GM23338 (cell line): ENCODE measurements at regions not wholly inside any gene's neighbourhood (a gene's known extent, or its start where the extent isn't known, plus 50 kb on each side); places are given as distances from the start of the nearest gene placed in this dataset.

Source experiments
- ATAC-seq: fragments of 200-7000 bp; cut with Tn5 transposase; 3 replicates; pipeline ENCODE4 v1.9.1; 2020
- DNase-seq: peaks from one replicate; pipeline ENCODE4 v3.0.0-alpha.2; 2015; ENCODE audit warnings: low spot score
- H2AFZ ChIP-seq: fragments of 200-600 bp; sonication (generic); 2 replicates; pipeline ENCODE4 v1.8.0; 2016; ENCODE audit warnings: antibody characterized with exemption, mild to moderate bottlenecking, moderate library complexity
- H3F3A ChIP-seq: fragments of 200-600 bp; sonication (generic); replicated peaks from 2 replicates; pipeline ENCODE4 v1.8.0; 2017; ENCODE audit warnings: antibody characterized with exemption, mixed run types, low read depth
- H3K27ac ChIP-seq: fragments of 200-600 bp; sonication (generic); 2 replicates; pipeline ENCODE4 v1.6.1; 2016; ENCODE audit warnings: low read depth
- H3K27me3 ChIP-seq: fragments of 200-600 bp; sonication (generic); 2 replicates; pipeline ENCODE4 v1.8.0; 2016; ENCODE audit warnings: mild to moderate bottlenecking, mixed run types, moderate library complexity; ENCODE audit not compliant: insufficient read depth
- H3K36me3 ChIP-seq: fragments of 200-600 bp; sonication (generic); 2 replicates; pipeline ENCODE4 v1.8.0; 2016; ENCODE audit warnings: mild to moderate bottlenecking; ENCODE audit not compliant: insufficient read depth
- H3K4me1 ChIP-seq: fragments of 200-600 bp; sonication (generic); 2 replicates; pipeline ENCODE4 v1.8.0; 2016; ENCODE audit warnings: mild to moderate bottlenecking, moderate library complexity; ENCODE audit not compliant: insufficient read depth
- H3K4me2 ChIP-seq: fragments of 200-600 bp; sonication (generic); 2 replicates; pipeline ENCODE4 v1.7.1; 2017; ENCODE audit warnings: mixed run types
- H3K4me3 ChIP-seq: fragments of 200-600 bp; sonication (generic); 2 replicates; pipeline ENCODE4 v1.6.1; 2016; ENCODE audit warnings: mixed run types
- H3K79me2 ChIP-seq: fragments of 200-600 bp; sonication (generic); replicated peaks from 2 replicates; pipeline ENCODE4 v1.8.0; 2017; ENCODE audit warnings: mild to moderate bottlenecking; ENCODE audit not compliant: insufficient read depth
- H3K9me2 ChIP-seq: fragments of 200-600 bp; sonication (generic); 2 replicates; pipeline ENCODE4 v1.8.0; 2017; ENCODE audit not compliant: insufficient read depth
- H4K20me1 ChIP-seq: fragments of 200-600 bp; sonication (generic); replicated peaks from 2 replicates; pipeline ENCODE4 v1.8.0; 2017; ENCODE audit warnings: mild to moderate bottlenecking; ENCODE audit not compliant: insufficient read depth
- H3K27ac Mint-ChIP-seq: 2 replicates; pipeline ENCODE4 v1.8.0; 2020; ENCODE audit warnings: inconsistent platforms, mild to moderate bottlenecking, moderate library complexity, mixed read lengths
- H3K27me3 Mint-ChIP-seq: 3 replicates; pipeline ENCODE4 v1.8.0; 2022; ENCODE audit warnings: low read depth, mild to moderate bottlenecking, moderate library complexity, mixed read lengths, inconsistent platforms; ENCODE audit not compliant: insufficient read depth, poor library complexity
- H3K36me3 Mint-ChIP-seq: 3 replicates; pipeline ENCODE4 v1.8.0; 2021; ENCODE audit warnings: low read depth, mild to moderate bottlenecking, inconsistent platforms, moderate library complexity, mixed read lengths
- H3K4me1 Mint-ChIP-seq: 3 replicates; pipeline ENCODE4 v1.8.0; 2020; ENCODE audit warnings: mild to moderate bottlenecking, inconsistent platforms, mixed read lengths
- H3K4me3 Mint-ChIP-seq: 3 replicates; pipeline ENCODE4 v1.8.0; 2021; ENCODE audit warnings: moderate library complexity, mild to moderate bottlenecking, inconsistent platforms, mixed read lengths
- H3K9me3 Mint-ChIP-seq: 3 replicates; pipeline ENCODE4 v1.8.0; 2020; ENCODE audit warnings: moderate library complexity, mild to moderate bottlenecking, inconsistent platforms, mixed read lengths
- CTCF ChIP-seq, 2 experiments: fragments of 200-600 bp in 1 of 2; sonication (generic) in 1 of 2; conservative IDR thresholded peaks; 2 replicates each; pipeline versions ENCODE4 v1.5.1 to v1.6.1; 2016 to 2017; ENCODE audit warnings: antibody characterized with exemption in 2 of 2, low read depth in 2 of 2, mild to moderate bottlenecking in 2 of 2, moderate library complexity in 1 of 2
- ETS1 ChIP-seq: IDR thresholded peaks from 2 replicates; pipeline ENCODE4 v1.6.1; 2016; ENCODE audit warnings: antibody characterized with exemption
- EZH2 ChIP-seq: fragments of 200-600 bp; sonication (generic); IDR thresholded peaks from one replicate; pipeline ENCODE4 v1.8.0; 2017; ENCODE audit warnings: antibody characterized with exemption, mild to moderate bottlenecking, low read depth; ENCODE audit not compliant: unreplicated experiment
- EZH2phosphoT487 ChIP-seq: fragments of 200-600 bp; sonication (generic); IDR thresholded peaks from one replicate; pipeline ENCODE4 v1.8.1; 2018; ENCODE audit warnings: antibody characterized with exemption; ENCODE audit not compliant: unreplicated experiment
- JUNB ChIP-seq: IDR thresholded peaks from one replicate; pipeline ENCODE4 v1.6.1; 2016; ENCODE audit warnings: antibody characterized with exemption; ENCODE audit not compliant: unreplicated experiment
- NANOG ChIP-seq: IDR thresholded peaks from 2 replicates; pipeline ENCODE4 v1.6.1; 2016; ENCODE audit warnings: antibody characterized with exemption, borderline replicate concordance
- STAT1 ChIP-seq: IDR thresholded peaks from one replicate; pipeline ENCODE4 v1.6.1; 2016; ENCODE audit warnings: antibody characterized with exemption; ENCODE audit not compliant: unreplicated experiment
- ZNF114 ChIP-seq: fragments of 250-450 bp; sonication (Bioruptor Pico); IDR thresholded peaks from 2 replicates; pipeline ENCODE4 v1.5.0; 2020; ENCODE audit warnings: mild to moderate bottlenecking, moderate library complexity
- ZNF462 ChIP-seq: fragments of 250-450 bp; sonication (Bioruptor Pico); IDR thresholded peaks from 2 replicates; pipeline ENCODE4 v1.5.0; 2020; ENCODE audit warnings: mild to moderate bottlenecking, moderate library complexity

- no peak for TF ChIP-seq ZNF462 (CRISPR knock-in tag)
- no peak for TF ChIP-seq ETS1
- no peak for TF ChIP-seq STAT1
- no peak for TF ChIP-seq NANOG
- TF ChIP-seq CTCF (conservative IDR thresholded peaks at IDR 0.05; ENCODE audit: low read depth in 2 of 2): no peak
Observed at GRCh38 chr1:98427664-98428063, 233.9 kb upstream of the SNX7 start (continued).

GRCh38 chr1:98426092-98426491, 235.4 kb upstream of the SNX7 start:
- DNase-seq (no peak), ATAC-seq (no peak)
- Histone ChIP-seq H3K79me2 (no peaks in the 10 kb centered on the region), H3K4me1 (no peaks in the 10 kb centered on the region; the same call in 1 of the 2 replicates), H3F3A (no peaks in the 10 kb centered on the region), H3K4me2 (no peak overlapping the region), H3K4me3 (no peak overlapping the region), H4K20me1 (no peaks in the 10 kb centered on the region), H2AFZ (no peak overlapping the region), H3K27me3 (no peaks in the 10 kb centered on the region), H3K36me3 (no peaks in the 10 kb centered on the region), H3K9me2 (no peaks in the 10 kb centered on the region), H3K27ac (no peak overlapping the region)
- peaks cover 5% of the 10 kb centered on the region; the same call in 2 of the 3 replicates for H3K4me1 Mint-ChIP-seq
- no peaks in the 10 kb centered on the region for H3K9me3 Mint-ChIP-seq
- H3K36me3 Mint-ChIP-seq: no peaks in the 10 kb centered on the region
- H3K4me3 Mint-ChIP-seq: no peak overlapping the region
- H3K27me3 Mint-ChIP-seq: peaks cover 3% of the 10 kb centered on the region
- H3K27ac Mint-ChIP-seq: no peak overlapping the region
- no peak for TF ChIP-seq JUNB
- no peak for TF ChIP-seq EZH2
- no peak for TF ChIP-seq NANOG
- TF ChIP-seq EZH2phosphoT487: no peak
- no peak for TF ChIP-seq ZNF114 (CRISPR knock-in tag)
